SK-N-DZ (cell line): ENCODE measurements at regions not wholly inside any gene's neighbourhood (a gene's known extent, or its start where the extent isn't known, plus 50 kb on each side); places are given as distances from the start of the nearest gene placed in this dataset.
"Not testable (repeated sequence)": the region's sequence is repeated elsewhere in the genome, so short reads cannot be mapped to it uniquely, and the experiment has no call there.

Source experiments
- DNase-seq: peaks from one replicate; pipeline ENCODE4 v3.0.0-alpha.2; 2015; ENCODE audit warnings: low spot score

DNA sequence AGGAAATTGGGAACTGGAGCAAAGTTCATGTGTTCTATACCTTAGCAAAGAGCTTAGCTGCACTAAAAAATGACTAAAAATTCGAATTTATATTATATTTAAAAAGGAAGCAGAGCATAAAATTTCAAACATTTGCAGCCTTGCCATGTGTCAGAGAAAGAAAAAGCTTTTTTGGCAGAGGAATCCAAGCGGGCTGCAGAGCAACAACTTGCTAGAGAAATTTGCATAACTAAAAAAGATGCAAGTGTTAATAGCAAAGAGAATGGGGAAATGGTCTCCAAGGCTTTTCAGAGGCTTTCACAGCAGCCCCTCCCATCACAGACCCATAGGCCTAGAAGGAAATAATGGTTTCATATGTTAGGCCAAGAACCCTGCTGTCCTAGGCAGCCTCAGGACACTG lies 1315.9 kb downstream of the DSC3 start:
- no peak for DNase-seq

DNA sequence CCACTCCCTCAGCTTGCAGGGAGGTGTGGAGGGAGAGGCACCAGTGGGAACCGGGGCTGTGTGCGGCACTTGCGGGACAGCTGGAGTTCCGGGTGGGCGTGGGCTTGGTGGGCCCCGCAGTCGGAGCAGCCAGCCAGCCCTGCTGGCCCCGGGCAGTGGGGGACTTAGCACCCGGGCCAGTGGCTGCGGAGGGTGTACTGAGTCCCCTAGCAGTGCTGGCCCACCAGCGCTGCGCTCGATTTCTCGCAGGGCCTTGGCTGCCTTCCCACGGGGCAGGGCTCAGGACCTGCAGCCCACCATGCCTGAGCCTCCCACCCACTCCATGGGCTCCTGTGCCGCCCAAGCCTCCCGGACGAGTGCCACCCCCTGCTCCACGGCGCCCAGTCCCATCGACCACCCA lies 1319.1 kb downstream of the DSC3 start:
- DNase-seq, result not testable (repeated sequence)

DNA sequence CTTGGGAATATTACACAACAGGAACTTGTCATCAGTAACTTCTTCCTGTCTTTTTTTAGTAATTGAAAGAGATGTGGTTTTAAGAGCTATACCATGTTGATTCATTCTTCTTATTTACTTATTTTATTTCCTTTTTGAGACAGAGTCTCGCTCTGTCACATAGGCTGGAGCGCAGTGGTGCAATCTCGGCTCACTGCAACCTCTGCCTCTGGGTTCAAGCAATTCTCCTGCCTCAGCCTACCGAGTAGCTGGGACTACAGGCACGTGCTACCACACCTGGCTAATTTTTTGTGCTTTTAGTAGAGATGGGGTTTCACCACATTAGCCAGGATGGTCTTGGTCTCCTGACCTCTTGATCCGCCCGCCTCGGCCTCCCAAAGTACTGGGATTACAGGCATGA lies 1326.6 kb downstream of the DSC3 start:
- DNase-seq, result not testable (repeated sequence)

DNA sequence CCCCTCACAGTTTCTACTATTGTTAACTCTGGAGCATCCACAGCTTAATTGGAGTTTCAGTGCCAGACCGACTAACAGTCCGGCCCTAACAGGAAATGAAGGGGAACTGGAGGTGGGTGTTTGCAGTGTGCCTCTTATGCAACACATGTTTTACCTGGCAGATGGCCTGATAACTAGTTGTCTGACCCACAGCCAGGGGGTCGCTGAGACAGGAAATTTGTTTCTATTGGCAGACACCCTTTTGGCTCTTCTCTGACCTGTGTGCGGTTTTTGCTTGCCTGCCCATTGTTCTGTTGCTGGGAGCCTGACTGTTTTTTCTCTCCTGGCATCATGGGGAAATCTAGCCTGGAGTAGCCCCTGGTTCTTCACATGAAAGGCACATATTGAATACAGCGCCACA lies 1329.8 kb downstream of the DSC3 start:
- DNase-seq, result no peak

DNA sequence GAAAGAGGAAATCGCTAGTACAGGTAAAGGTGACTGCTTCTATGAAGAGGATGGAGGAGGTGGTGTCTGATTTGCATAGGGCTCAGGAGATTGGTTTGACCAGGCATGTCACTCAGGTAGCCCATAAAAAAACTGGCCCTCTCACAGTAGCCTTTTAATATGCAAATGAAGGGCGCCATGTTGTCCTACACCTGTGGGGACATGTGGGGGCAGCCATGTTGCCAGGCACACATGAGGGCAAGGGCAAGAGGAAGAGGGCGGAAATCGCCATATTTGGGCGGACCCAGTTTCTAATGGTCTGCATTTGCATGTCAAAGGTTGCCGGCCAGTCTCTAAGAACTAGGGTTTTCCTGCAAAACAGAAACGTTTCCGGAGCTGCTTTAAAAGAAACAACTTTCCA lies 1330.6 kb downstream of the DSC3 start:
- DNase-seq, result no peak

DNA sequence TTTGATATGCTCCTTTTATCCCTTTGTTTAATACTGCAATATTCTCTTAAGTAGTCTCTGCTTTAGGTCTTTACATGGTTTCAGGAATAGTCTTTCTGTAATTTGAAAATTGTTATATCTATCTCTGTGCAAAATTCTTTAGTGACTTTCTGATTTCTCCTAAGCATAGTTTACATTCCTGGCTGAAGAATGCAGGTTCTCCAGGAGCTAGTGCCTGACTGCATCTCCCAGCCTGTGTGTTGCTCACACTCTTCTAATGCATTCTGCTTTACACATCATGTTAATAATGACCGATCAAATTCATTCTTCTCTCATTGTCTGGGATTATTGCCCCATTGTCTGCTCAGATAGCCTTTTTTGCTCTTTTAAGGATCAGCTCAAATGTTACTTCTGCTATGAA lies 1349.2 kb downstream of the DSC3 start:
- no peak for DNase-seq

DNA sequence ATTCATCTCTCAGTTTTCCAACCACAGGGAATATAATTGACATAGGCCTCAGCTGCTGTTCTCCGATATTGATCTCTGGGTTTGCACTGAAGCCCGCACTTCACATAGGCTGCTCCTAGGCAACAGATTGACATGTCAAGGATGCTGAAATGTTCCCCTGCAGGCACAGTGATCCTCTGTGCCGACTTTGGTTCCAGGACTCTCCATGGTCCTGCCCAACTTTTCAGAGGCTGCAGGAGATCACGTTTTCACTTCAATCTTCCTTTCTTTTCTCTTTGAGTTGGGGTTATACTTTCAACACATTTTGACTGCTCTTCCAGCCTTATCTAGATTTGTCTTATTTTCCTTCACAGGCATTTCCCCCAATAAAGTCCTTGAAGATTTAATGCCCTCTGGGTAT lies 1361.0 kb downstream of the DSC3 start:
- no peak for DNase-seq

DNA sequence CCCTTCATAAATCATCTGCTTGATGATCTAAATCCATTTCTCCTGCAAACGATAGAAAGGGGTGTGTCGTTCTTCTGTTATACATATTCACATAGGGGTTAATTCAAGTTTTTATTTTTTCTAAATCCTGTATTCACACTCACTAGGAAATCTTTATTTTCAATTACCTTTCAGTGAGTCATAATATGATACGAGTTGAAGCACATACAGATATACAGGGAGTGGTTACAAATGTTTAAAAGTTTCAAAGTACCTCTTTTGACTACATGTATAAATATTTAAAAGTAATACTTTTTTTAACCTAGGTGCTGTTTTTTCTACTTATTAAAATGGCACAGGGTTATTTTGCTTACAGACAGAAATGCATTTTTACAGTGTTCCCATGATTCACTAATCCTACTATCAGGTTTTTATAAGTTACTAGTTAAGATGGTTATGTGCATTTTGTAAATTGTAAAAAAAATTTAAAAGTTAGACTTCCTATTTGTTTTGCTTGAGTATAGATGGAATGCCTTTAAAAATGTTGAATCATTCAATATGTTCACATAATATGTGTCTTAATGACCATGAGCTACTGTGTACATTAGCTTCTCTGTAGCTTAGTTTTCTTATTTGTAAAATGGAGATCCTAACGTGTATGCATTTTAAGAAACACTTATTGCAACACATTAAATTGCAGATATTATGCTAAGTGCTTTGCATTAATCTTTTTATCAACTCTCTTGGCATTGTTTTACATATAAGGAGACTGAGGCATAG lies 1378.1 kb downstream of the DSC3 start:
- DNase-seq, result no peak

DNA sequence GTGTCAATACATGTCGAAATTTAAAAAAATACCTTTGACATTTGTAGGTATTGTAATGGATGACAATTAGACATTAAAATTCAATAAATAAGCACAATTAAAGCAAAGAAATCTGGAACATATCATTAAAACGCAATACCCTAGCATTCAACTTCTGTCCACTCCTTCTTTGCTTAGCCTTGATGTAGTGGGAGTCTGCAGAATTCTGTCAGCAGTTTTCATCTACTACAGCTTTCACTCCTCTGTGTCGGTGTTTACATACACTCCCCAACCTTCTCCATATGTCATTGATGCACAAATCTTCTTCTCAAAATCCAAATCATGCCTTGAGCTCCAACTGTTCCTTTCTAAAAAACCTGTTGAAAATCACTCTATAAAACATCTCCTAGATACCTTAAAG lies 1380.6 kb downstream of the DSC3 start:
- DNase-seq, result no peak

DNA sequence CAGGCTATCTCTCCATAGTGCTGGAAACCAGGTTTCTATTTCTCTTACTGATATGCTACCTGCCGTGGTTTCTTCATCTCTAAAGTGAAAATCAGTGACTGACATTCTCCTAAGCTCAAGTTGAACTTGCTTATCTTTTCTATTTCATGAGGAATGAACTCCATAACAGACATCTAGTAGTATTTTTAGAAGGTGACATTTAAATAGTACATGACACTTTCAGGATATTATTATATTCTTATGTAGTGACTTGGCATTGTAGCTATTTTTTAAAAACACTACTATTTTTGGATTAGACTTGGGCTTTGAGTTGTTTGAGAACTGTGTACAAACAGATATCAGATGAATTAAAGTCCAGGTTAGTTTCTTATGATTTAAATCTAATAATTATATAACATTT lies 1381.8 kb downstream of the DSC3 start:
- no peak for DNase-seq

DNA sequence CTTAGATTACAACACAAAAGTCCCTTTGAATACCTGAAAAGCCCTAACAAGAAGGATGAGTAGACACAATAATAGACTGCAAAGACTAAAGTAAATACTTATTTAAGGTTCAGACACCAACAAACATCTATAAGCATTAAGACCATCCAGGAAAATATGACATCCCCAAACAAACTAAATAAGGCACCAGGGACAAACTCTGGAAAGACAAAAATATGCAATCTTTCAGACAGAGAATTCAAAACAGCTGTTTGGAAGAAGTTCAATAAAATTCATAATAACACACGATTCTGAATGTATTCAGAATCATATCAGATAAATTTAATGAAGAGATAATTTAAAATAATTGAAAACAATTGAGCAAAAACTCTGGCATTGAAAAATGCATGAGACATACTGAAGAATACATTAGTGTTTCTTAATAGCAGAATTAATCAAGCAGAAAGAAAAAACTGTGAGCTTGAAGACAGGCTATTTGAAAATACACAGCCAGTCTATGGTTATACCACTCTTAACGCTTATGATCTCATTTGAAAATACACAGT lies 1388.8 kb downstream of the DSC3 start:
- no peak for DNase-seq

DNA sequence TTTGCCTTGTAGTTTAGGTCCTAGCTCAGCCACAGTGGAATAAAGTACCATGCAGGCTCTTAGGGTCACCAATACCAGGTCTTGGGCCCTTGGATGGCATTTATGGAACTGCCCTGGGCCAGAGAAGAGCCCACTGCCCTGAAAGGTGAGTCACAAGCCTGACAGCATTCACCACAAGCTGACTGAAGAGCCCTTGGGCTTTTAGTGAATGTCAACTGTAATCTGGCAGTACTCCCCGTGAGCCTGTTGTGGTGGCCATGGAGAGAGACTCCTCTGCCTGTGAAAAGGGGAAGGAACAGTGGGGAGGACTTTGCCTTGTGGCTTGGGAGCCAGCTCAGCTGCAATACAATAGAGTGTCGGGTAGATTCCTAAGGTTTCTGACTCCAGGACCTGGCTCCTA lies 1389.7 kb downstream of the DSC3 start:
- DNase-seq, result no peak

DNA sequence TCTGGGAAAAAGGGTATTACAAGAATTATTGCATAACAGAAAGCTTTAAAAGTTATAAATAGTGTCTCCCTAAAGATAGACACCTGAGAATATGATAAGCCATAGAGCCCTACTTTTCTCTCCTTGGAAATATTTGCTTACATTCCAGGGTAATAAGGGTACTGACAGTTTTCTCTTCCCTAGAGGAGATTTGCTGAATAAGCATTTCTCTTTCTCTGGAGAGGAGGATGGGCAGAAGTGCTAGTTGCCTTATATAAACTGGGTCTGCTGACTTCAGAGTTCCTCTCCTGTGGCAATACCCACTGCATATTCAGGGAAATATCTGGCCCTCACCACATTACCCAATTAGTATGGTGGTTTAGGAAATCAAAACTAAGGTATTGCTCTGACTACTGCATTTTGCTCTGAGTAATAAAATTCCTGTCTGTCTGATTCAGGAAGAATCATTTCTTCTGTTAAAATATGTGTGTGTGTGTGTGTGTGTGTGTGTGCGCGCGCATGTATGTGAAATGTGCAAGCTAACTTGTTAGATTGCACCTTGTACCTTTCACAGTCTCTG lies 1391.3 kb downstream of the DSC3 start:
- no peak for DNase-seq

DNA sequence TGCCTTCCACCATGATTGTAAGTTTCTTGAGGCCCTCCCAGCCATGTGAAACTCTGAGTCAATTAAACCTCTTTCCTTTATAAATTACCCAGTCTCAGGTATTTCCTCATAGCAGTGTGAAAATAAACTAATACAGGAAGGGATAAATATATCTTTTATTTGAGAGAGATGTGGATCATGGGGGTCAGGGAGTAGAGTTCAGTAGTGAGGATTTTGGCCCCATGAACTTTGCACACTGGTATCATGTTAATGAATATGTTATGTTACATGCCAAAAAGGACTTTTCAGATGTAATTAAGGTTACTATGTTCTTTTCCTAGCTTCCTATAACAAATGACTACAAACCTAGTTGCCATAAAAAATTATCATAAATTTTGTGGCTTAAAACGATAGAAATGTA lies 1393.7 kb downstream of the DSC3 start:
- no peak for DNase-seq

DNA sequence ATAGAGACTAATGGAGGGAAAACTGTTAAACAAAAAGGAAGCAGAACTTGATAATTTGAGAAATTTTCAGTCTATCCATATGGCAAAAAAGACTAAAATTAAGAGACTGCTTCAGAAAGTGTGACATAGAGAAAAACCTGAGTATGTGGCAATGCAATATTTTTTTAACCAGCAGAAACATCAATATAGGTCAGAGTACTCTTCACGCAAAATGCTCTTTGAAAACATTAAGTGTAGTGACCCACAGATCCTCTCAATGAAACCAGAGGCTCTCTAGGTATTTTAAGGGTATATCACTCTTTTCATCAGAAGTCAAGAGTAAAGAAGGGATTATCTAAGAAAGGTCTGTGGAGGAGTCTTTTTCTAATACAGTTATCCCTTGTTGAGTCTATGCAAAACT lies 1394.8 kb downstream of the DSC3 start:
- DNase-seq, result no peak

DNA sequence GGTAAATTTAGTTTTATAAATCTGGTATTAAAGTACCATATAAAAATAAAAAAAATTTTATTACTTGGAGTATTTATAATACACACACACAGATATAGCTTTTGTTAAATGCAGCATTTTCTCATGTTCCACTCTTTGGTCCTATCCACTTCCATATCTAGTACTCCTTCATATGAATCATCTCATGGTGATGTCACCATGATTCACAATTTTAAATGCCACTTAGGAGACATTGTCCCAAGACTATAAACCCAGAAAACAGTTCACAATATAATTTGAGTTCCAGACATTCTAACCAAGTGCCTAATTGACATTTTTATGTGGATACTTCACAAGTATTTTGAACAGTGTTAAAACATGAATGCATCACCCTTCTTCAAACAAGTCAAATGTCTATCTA lies 1398.3 kb downstream of the DSC3 start:
- DNase-seq, result no peak

DNA sequence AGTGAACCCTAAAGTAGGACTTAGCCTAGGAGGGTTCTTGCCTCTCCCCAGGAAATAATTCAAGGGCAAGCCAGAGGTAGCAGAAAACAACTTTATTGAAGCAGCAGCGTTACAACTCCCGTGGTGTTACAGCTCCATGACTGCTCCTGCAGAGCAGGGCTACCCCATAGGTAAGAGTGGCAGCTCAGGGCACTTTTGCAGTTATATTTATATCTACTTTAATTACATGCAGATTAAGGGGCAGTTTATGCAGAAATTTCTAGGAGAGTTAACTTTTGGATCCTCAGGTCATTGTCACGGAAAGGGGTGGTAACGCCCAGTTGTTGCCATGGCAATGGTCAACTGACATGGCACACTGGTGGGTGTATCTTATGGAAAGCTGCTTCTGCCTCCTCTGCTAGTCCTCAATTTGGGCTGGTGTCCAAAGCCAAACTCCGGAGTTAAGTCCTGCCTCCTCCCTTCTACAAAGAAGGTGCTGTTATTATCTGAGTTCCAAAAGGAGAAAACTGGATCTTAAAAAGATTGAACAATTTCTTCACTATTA lies 1413.0 kb downstream of the DSC3 start:
- no peak for DNase-seq

DNA sequence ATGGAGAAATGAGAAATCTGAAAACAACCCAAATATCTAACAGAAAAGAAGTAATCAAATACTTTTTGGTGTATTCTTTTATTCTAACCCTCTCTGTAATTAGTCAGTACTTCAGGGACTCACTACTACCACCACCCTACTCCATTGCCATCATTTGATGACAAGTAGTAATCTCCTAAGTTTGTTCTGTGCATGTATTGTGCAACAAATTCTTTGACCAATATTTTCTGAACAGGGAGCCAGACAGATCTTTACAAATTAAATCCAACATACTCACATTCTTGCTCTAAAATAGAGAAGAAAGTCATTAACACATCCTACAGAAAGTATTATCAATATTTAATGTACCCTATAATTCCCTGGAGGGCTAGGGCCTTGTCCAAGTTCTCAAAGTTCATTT lies 1416.4 kb downstream of the DSC3 start:
- no peak for DNase-seq

DNA sequence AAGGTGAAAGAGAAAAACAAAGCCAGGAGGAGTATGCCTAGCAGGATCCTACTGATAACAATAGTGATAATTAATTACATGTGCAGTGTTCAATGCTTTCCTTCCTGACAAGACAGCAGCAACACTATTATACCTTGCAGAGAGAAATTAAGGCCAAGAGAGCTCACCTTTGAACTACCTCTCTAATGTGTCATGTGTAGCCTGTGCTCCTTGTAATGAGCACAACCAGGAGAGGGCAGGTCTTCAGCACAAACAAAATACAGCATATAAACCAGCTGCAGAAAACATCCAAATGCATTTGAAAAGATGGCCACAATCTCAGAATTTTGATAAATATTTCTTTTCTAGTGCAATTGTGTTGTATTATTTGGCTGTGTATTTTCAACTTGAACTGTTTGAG lies 1425.7 kb downstream of the DSC3 start:
- no peak for DNase-seq

DNA sequence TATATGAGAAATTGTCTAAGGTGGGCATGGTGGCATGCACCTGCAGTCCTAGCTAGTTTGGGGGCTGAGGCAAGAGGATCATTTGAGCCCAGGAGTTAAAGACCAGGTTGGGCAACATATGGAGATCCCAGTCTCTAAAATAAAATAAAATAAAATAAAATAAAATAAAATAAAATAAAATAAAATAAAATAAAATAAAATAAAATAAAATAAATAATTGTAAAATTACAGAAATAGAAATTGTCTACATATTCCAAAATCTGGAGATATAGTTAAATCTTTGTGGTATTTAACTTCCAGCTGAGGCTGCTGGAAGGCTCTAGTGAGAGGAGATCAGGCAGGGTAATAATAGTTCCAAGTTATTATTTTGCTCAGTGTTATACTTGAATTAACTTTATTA lies 1432.1 kb upstream of the CDH2 start:
- DNase-seq, result no peak

DNA sequence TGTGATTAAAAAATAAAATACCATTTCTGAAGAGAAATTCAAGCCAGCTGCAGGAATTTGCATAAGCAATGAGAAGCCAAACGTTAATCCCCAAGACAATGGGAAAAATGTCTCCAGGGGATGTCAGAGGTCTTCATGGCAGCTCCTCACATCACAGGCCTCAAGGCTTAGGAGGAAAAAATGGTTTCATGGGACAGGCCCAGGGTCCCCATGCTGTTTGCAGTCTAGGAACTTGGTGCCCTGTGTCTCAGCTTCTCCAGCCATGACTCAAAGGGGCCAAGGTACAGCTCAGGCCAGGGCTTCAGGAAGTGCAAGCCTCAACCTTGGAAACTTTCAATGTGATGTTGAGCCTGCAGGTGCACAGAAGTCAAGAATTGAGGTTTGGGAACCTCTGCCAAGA lies 1428.4 kb upstream of the CDH2 start:
- DNase-seq, result no peak

DNA sequence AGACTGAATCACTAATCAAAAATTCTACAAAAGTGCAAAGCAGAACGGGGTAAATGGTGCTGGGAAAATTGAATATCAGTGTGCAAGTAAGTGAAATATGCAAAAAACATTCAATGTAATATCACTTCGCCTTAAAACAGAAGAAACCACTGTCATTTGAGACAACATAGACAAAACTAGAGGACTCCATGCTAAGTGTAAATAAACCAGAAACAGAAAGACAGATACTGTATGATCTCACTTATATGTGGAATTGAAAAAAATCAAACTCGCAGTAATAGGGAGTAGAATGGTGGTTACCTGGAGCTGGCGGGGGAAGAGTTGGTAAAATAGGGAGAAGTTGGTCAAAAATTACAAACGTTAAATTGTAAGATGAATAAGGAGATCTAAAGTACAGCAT lies 1420.0 kb upstream of the CDH2 start:
- DNase-seq, result peak; percentile 8

DNA sequence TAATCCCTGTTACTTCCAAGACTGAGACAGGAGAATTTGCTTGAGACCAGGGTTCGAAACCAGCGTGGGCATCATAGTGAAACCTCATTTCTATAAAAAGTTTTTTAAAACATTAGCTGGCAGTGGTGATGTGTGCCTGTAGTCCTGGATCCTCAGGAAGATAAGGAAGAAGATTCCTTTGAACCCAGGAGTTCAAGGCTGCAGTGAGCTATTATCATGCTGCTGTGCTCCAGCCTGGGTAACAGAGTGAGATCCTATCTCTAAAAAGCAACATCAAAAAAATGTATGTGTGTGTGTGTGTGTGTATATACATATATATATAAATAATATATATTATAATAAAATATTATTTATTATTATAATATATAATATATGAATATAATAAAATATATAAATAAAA lies 1417.6 kb upstream of the CDH2 start:
- DNase-seq, result peak; percentile 16
